Lower lobe of right lung (tissue), 2 donors: ENCODE measurements at regions not wholly inside any gene's neighbourhood (a gene's known extent, or its start where the extent isn't known, plus 50 kb on each side); places are given as distances from the start of the nearest gene placed in this dataset.

Source experiments
- ATAC-seq, 2 donors: fragments of 200-7000 bp; cut with Tn5 transposase; one replicate each; pipeline ENCODE4 v1.9.1; 2020 to 2022; ENCODE audit warnings: mild to moderate bottlenecking in 2 of 2, moderate library complexity in 2 of 2
- DNase-seq: peaks from one replicate; pipeline ENCODE4 v3.0.0-alpha.2; 2020
- H3K27ac ChIP-seq: fragments of 200-600 bp; one replicate; pipeline ENCODE4 v1.8.0; 2022
- H3K27me3 ChIP-seq: fragments of 200-600 bp; one replicate; pipeline ENCODE4 v1.8.0; 2022; ENCODE audit warnings: low read depth
- H3K36me3 ChIP-seq: fragments of 200-600 bp; one replicate; pipeline ENCODE4 v1.8.0; 2022; ENCODE audit warnings: mild to moderate bottlenecking
- H3K4me1 ChIP-seq: fragments of 200-600 bp; one replicate; pipeline ENCODE4 v1.8.0; 2022
- H3K4me3 ChIP-seq: fragments of 200-600 bp; one replicate; pipeline ENCODE4 v1.8.0; 2022; ENCODE audit warnings: mild to moderate bottlenecking
- H3K9me3 ChIP-seq: fragments of 200-600 bp; one replicate; pipeline ENCODE4 v1.8.0; 2022
- intact Hi-C: fragments of 100-400 bp; cut with DNase I; formaldehyde crosslinking; loops from one replicate; pipeline ENCODE4 v1.11.0; 2022
- TF ChIP-seq, protein P1 (sequence below): fragments of 200-600 bp; IDR thresholded peaks from one replicate; pipeline ENCODE4 v1.8.0; 2022; ENCODE audit warnings: antibody characterized with exemption, mild to moderate bottlenecking
- donor health status: DM: no; HTN: yes; CAD: no; lungs with severe emphysema.

- TF ChIP-seq, protein P1, sequence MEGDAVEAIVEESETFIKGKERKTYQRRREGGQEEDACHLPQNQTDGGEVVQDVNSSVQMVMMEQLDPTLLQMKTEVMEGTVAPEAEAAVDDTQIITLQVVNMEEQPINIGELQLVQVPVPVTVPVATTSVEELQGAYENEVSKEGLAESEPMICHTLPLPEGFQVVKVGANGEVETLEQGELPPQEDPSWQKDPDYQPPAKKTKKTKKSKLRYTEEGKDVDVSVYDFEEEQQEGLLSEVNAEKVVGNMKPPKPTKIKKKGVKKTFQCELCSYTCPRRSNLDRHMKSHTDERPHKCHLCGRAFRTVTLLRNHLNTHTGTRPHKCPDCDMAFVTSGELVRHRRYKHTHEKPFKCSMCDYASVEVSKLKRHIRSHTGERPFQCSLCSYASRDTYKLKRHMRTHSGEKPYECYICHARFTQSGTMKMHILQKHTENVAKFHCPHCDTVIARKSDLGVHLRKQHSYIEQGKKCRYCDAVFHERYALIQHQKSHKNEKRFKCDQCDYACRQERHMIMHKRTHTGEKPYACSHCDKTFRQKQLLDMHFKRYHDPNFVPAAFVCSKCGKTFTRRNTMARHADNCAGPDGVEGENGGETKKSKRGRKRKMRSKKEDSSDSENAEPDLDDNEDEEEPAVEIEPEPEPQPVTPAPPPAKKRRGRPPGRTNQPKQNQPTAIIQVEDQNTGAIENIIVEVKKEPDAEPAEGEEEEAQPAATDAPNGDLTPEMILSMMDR = no peak
- H3K4me3 ChIP-seq = no peak overlapping the region
These were observed 162.6 kb downstream of the TM9SF2 start for GRCh38 chr13:99663908-99664307.

DNA sequence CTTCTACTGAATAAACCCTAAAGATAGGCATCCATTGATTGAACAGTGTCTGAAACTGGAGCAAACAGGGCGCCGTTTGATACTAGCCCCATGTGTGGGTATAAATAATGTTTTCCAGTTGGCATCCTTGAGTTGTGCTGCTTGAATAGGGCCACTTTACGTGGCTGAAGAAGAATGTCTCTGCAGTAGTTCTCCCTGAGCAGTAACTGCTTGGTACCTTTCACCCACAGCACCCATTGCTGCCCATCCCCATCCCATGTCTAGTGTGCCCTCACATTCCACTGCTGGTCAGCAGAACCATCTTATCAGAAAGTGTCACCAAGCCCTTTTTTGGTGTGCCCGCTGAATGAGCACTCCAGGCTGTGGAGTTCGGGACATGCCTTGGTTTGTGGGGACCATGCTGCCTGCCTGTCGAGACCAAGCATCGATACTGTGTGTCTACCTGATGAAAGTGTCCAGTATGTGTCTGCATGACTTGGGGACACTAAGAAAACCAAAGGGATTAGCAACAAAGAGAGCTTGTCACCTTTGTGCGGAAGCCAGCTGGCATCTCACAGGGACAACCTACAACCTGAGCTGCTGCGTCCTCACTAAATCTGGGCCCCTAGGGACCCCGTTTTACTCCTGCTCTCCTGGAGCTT lies 162.0 kb downstream of the TM9SF2 start:
- ATAC-seq = no peak
- TF ChIP-seq, protein P1 = no peak
- no peak for DNase-seq
- Histone ChIP-seq H3K4me3 (no peak overlapping the region), H3K36me3 (no peaks in the 10 kb centered on the region), H3K27me3 (no peaks in the 10 kb centered on the region), H3K27ac (no peak overlapping the region), H3K4me1 (peaks cover 9% of the 10 kb centered on the region), H3K9me3 (no peaks in the 10 kb centered on the region)
- intact Hi-C loops = no loop called here

More at GRCh38 chr13:99663908-99664307, 162.6 kb downstream of the TM9SF2 start:
- no peak for DNase-seq
- Histone ChIP-seq H3K36me3 (no peaks in the 10 kb centered on the region), H3K27me3 (no peaks in the 10 kb centered on the region), H3K27ac (no peak overlapping the region), H3K9me3 (no peaks in the 10 kb centered on the region), H3K4me1 (peaks cover 6% of the 10 kb centered on the region)
- intact Hi-C loops = no loop called here
- no peak for ATAC-seq

GRCh38 chr13:99662678-99663077 lies 161.4 kb downstream of the TM9SF2 start:
- peak in 1 of 2 donors; percentile 23 for ATAC-seq
- H3K4me3 ChIP-seq = no peak overlapping the region
- DNase-seq = no peak
- intact Hi-C loops = no loop called here
- H3K27ac ChIP-seq = no peak overlapping the region
- H3K9me3 ChIP-seq = no peaks in the 10 kb centered on the region
- H3K4me1 ChIP-seq = peaks cover 15% of the 10 kb centered on the region
- no peaks in the 10 kb centered on the region for H3K27me3 ChIP-seq
- TF ChIP-seq, protein P1 = no peak
- H3K36me3 ChIP-seq = no peaks in the 10 kb centered on the region

GRCh38 chr13:99661791-99662190 lies 160.5 kb downstream of the TM9SF2 start:
- H3K4me1 ChIP-seq = peaks cover 17% of the 10 kb centered on the region
- TF ChIP-seq, protein P1 = no peak
- no peak overlapping the region for H3K27ac ChIP-seq
- no peak overlapping the region for H3K4me3 ChIP-seq
- no peaks in the 10 kb centered on the region for H3K9me3 ChIP-seq
- intact Hi-C loops = no loop called here
- H3K36me3 ChIP-seq = no peaks in the 10 kb centered on the region
- no peaks in the 10 kb centered on the region for H3K27me3 ChIP-seq
- ATAC-seq (no peak), DNase-seq (no peak)

- no peak for DNase-seq
- Histone ChIP-seq H3K4me3 (no peak overlapping the region), H3K27ac (no peak overlapping the region), H3K9me3 (no peaks in the 10 kb centered on the region), H3K27me3 (no peaks in the 10 kb centered on the region), H3K36me3 (no peaks in the 10 kb centered on the region), H3K4me1 (peaks cover 17% of the 10 kb centered on the region)
- TF ChIP-seq, protein P1 = no peak
- intact Hi-C loops = loop anchor here (10.0 kb wide), 1 partner anchor 855 kb away; no protein-coding TSS in a partner anchor
- ATAC-seq = no peak
These were observed 158.7 kb downstream of the TM9SF2 start for GRCh38 chr13:99659866-99660554.
